Neural progenitor cell (in vitro differentiated cells): ENCODE measurements at regions not wholly inside any gene's neighbourhood (a gene's known extent, or its start where the extent isn't known, plus 50 kb on each side); places are given as distances from the start of the nearest gene placed in this dataset.

Experiments used
- CTCF ChIP-seq: fragments of 200-600 bp; sonication (generic); IDR thresholded peaks from 2 replicates; pipeline ENCODE4 v1.5.1; 2017; ENCODE audit warnings: antibody characterized with exemption, mild to moderate bottlenecking
- EZH2phosphoT487 ChIP-seq: fragments of 200-600 bp; sonication (generic); IDR thresholded peaks from 2 replicates; pipeline ENCODE4 v1.6.1; 2017; ENCODE audit warnings: antibody characterized with exemption

- TF ChIP-seq EZH2phosphoT487 (no peak), CTCF (no peak)
These were observed 443.4 kb downstream of the NYAP2 start for GRCh38 chr2:225842939-225843338.
